Esophagus muscularis mucosa (tissue), 4 donors: ENCODE measurements at regions not wholly inside any gene's neighbourhood (a gene's known extent, or its start where the extent isn't known, plus 50 kb on each side); places are given as distances from the start of the nearest gene placed in this dataset.

ENCODE experiments used
- DNase-seq: peaks from one replicate; pipeline ENCODE4 v3.0.0-alpha.2; 2017; ENCODE audit errors: extremely low spot score
- H3K27ac ChIP-seq, 4 donors: fragments of 200-600 bp; sonication (generic); replicated peaks in 1 of 4; 1 replicate in 3 of 4; 2 replicates in 1 of 4; pipeline ENCODE4 v1.5.1; 2016 to 2019; ENCODE audit warnings: mild to moderate bottlenecking in 1 of 4
- H3K27me3 ChIP-seq, 4 donors: fragments of 200-600 bp; sonication (generic); one replicate each; pipeline versions ENCODE4 v1.5.1 to v1.6.0; 2016 to 2019
- H3K36me3 ChIP-seq, 4 donors: fragments of 200-600 bp; sonication (generic); one replicate each; pipeline ENCODE4 v1.5.1; 2016 to 2019
- H3K4me1 ChIP-seq, 4 donors: fragments of 200-600 bp; sonication (generic); one replicate each; pipeline ENCODE4 v1.5.1; 2016 to 2019
- H3K4me3 ChIP-seq, 4 donors: fragments of 200-600 bp; sonication (generic); 1 replicate in 2 of 4; 2 replicates in 2 of 4; pipeline ENCODE4 v1.5.1; 2016 to 2019; ENCODE audit warnings: mild to moderate bottlenecking in 4 of 4, moderate library complexity in 1 of 4
- H3K9me3 ChIP-seq, 4 donors: fragments of 200-600 bp; sonication (generic); 1 replicate in 3 of 4; 2 replicates in 1 of 4; pipeline ENCODE4 v1.5.1; 2016 to 2019
- EP300 ChIP-seq: sonication (generic); formaldehyde crosslinking; IDR thresholded peaks from one replicate; pipeline ENCODE4 v1.6.1; 2017; ENCODE audit warnings: antibody characterized with exemption
- POLR2A ChIP-seq: fragments of 450-650 bp; IDR thresholded peaks from one replicate; pipeline ENCODE4 v1.6.1; 2017; ENCODE audit warnings: antibody characterized with exemption, moderate library complexity, mild to moderate bottlenecking, low read depth
- POLR2AphosphoS5 ChIP-seq, 2 donors: sonication (generic); formaldehyde crosslinking; IDR thresholded peaks; one replicate each; pipeline ENCODE4 v1.6.1; 2017; ENCODE audit warnings: antibody characterized with exemption in 2 of 2
- WGBS: methylation state at CpG from one replicate; pipeline ENCODE4 v1.1.5; 2018; 5-methylcytosine and 5-hydroxymethylcytosine counted together
- intact Hi-C: fragments of 100-400 bp; cut with DNase I; formaldehyde crosslinking; loops from one replicate; pipeline ENCODE4 v1.15.1; 2023
- TF ChIP-seq, protein P1 (sequence below), 3 experiments: fragments of 200-600 bp in 2 of 3; fragments of 450-650 bp in 1 of 3; sonication (generic) in 2 of 3; IDR thresholded peaks; one replicate each; pipeline ENCODE4 v1.5.1; 2017 to 2019; ENCODE audit warnings: antibody characterized with exemption in 3 of 3, mild to moderate bottlenecking in 2 of 3, moderate library complexity in 1 of 3

GRCh38 chr1:189185097-189185496 lies 1292.6 kb downstream of the BRINP3 start:
- Histone ChIP-seq H3K27ac (no peak overlapping the region), H3K36me3 (no peaks in the 10 kb centered on the region), H3K9me3 (no peaks in the 10 kb centered on the region), H3K4me3 (no peak overlapping the region), H3K4me1 (no peaks in the 10 kb centered on the region), H3K27me3 (no peaks in the 10 kb centered on the region)
- TF ChIP-seq, protein P1, sequence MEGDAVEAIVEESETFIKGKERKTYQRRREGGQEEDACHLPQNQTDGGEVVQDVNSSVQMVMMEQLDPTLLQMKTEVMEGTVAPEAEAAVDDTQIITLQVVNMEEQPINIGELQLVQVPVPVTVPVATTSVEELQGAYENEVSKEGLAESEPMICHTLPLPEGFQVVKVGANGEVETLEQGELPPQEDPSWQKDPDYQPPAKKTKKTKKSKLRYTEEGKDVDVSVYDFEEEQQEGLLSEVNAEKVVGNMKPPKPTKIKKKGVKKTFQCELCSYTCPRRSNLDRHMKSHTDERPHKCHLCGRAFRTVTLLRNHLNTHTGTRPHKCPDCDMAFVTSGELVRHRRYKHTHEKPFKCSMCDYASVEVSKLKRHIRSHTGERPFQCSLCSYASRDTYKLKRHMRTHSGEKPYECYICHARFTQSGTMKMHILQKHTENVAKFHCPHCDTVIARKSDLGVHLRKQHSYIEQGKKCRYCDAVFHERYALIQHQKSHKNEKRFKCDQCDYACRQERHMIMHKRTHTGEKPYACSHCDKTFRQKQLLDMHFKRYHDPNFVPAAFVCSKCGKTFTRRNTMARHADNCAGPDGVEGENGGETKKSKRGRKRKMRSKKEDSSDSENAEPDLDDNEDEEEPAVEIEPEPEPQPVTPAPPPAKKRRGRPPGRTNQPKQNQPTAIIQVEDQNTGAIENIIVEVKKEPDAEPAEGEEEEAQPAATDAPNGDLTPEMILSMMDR (IDR thresholded peaks at IDR 0.05) = no peak
- no peak for TF ChIP-seq EP300
- TF ChIP-seq POLR2AphosphoS5 (IDR thresholded peaks at IDR 0.05) = no peak
- TF ChIP-seq POLR2A = no peak
- intact Hi-C loops = no loop called here
- 52% methylated on average over 2 of the region's 2 CpGs for WGBS
- DNase-seq = no peak

DNA sequence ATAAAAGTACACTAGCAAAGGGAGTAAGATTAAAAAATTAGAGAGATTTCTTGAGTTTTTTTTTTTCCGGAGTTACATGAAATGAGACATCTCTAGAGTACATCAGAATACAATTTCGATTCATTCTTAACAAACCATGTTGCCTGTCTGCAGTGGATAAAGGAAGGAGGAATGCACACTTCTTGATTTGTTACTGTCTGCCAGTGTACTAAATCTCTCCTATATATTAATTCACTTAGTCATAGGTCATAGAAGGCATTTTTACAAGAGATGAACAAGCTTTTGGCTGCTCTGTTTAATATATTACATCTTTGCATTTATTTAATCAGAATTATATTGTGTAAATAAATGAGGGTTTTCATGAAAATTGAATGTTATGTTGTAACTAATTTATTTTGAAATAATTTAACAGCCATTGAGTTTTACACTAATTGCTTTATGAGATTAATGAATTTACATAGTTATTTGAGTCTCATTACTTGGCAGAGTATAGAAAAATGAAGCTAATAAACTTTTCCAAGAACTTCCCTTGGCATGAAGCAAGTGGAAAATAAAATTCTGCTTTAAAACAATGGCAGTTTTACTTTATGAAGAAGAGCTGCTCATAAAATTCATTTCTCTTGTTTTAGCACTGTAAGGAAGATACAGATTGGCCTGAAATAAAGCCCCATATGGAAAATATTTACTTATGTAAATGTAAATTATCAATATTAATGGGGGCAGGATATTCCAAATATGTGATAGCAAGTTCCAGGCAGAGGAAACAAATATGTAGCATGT lies 1284.7 kb downstream of the BRINP3 start:
- H3K9me3 ChIP-seq = no peaks in the 10 kb centered on the region
- WGBS = 51% methylated on average over 2 of the region's 2 CpGs
- TF ChIP-seq, protein P1 (IDR thresholded peaks at IDR 0.05) = no peak
- TF ChIP-seq EP300 = no peak
- no peak for TF ChIP-seq POLR2AphosphoS5 (IDR thresholded peaks at IDR 0.05)
- no peak for TF ChIP-seq POLR2A
- H3K4me3 ChIP-seq = no peak overlapping the region
- intact Hi-C loops = no loop called here
- H3K36me3 ChIP-seq = no peaks in the 10 kb centered on the region
- no peaks in the 10 kb centered on the region for H3K27me3 ChIP-seq
- no peak for DNase-seq
- no peak overlapping the region for H3K27ac ChIP-seq
- no peaks in the 10 kb centered on the region for H3K4me1 ChIP-seq

DNA sequence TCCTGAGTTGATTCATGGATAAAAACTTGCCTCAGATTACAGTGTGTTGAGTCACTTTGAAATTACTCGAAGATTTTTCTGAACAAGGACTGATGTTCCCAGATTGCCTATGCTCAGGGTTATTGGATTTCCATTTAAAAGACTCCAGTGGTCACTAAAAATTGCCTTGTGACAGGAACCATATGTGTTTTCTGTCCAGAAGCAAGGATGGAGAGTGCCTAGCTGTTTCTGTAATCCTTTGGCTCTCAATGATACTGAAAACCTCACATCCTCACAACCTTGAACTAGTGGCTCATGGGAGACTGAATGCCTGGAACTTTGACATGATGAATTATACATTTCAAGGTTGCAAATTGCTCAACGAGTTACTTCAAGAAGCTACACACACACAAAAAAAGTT lies 1271.8 kb downstream of the BRINP3 start:
- intact Hi-C loops = no loop called here
- H3K36me3 ChIP-seq = no peaks in the 10 kb centered on the region
- H3K27me3 ChIP-seq = no peaks in the 10 kb centered on the region
- H3K27ac ChIP-seq = no peak overlapping the region
- no peaks in the 10 kb centered on the region for H3K9me3 ChIP-seq
- 56% methylated on average over 2 of the region's 2 CpGs for whole genome bisulfite sequencing
- no peak for TF ChIP-seq POLR2A
- TF ChIP-seq EP300 = no peak
- no peak for TF ChIP-seq POLR2AphosphoS5 (IDR thresholded peaks at IDR 0.05)
- TF ChIP-seq, protein P1 (IDR thresholded peaks at IDR 0.05) = no peak
- H3K4me1 ChIP-seq = no peaks in the 10 kb centered on the region
- DNase-seq = no peak
- H3K4me3 ChIP-seq = no peak overlapping the region

DNA sequence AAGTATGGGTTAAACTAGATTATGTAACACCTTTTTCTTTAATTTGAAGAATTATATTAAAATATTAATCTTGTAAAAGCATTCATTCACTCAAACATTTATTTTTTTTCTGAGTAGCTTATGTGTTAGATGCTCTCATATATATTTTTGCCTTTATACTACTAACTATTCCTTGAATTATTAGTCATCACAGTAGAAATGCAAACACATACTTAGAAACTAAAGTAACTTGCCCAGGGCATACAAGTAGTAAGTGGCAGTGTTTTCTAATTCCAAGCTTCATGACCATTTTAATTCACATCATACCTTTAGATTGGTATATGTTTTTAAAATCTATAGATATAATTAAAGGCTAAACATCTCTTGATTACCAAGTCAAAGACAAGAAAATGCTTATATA lies 1271.0 kb downstream of the BRINP3 start:
- intact Hi-C loops = no loop called here
- Histone ChIP-seq H3K27ac (no peak overlapping the region), H3K4me1 (no peaks in the 10 kb centered on the region), H3K9me3 (no peaks in the 10 kb centered on the region), H3K27me3 (no peaks in the 10 kb centered on the region), H3K4me3 (no peak overlapping the region), H3K36me3 (no peaks in the 10 kb centered on the region)
- no peak for TF ChIP-seq EP300
- TF ChIP-seq, protein P1 (IDR thresholded peaks at IDR 0.05) = no peak
- no peak for TF ChIP-seq POLR2A
- TF ChIP-seq POLR2AphosphoS5 (IDR thresholded peaks at IDR 0.05) = no peak
- DNase-seq = no peak

- H3K9me3 ChIP-seq = no peaks in the 10 kb centered on the region
- H3K4me1 ChIP-seq = no peaks in the 10 kb centered on the region
- no peak overlapping the region for H3K4me3 ChIP-seq
- H3K36me3 ChIP-seq = no peaks in the 10 kb centered on the region
- no peaks in the 10 kb centered on the region for H3K27me3 ChIP-seq
- H3K27ac ChIP-seq = no peak overlapping the region
- TF ChIP-seq EP300 (no peak), POLR2A (no peak)
- no peak for DNase-seq
- 70% methylated on average over 3 of the region's 3 CpGs for WGBS
- intact Hi-C loops = no loop called here
Measured at GRCh38 chr1:189211742-189212141, 1265.9 kb downstream of the BRINP3 start.
